Brain microvascular endothelial cell (primary cell): ENCODE measurements at regions not wholly inside any gene's neighbourhood (a gene's known extent, or its start where the extent isn't known, plus 50 kb on each side); places are given as distances from the start of the nearest gene placed in this dataset.
"Not testable (repeated sequence)": the region's sequence is repeated elsewhere in the genome, so short reads cannot be mapped to it uniquely, and the experiment has no call there.

Source experiments
- DNase-seq: peaks from one replicate; pipeline ENCODE4 v3.0.0-alpha.2; 2020
- H3K27ac ChIP-seq: fragments of 250-450 bp; sonication (Bioruptor Pico); 2 replicates; pipeline ENCODE4 v1.5.1; 2020; ENCODE audit warnings: mild to moderate bottlenecking, moderate library complexity
- H3K27me3 ChIP-seq: fragments of 250-450 bp; sonication (Bioruptor Pico); replicated peaks from 2 replicates; pipeline ENCODE4 v1.5.1; 2020; ENCODE audit warnings: mild to moderate bottlenecking
- H3K36me3 ChIP-seq: fragments of 250-450 bp; sonication (Bioruptor Pico); replicated peaks from 2 replicates; pipeline ENCODE4 v1.5.1; 2020; ENCODE audit warnings: mild to moderate bottlenecking
- H3K4me3 ChIP-seq: 2 replicates; pipeline ENCODE4 v1.5.1; 2011; ENCODE audit warnings: low read depth, mild to moderate bottlenecking, control low read depth, low read length, moderate library complexity
- in situ Hi-C: cut with HindIII; loops from 2 replicates; pipeline ENCODE4 v1.10.0; 2017; ENCODE audit warnings: low sequenced_read_pairs, low pct_ligation_motif_present
- TF ChIP-seq, protein P1 (sequence below): IDR thresholded peaks from 2 replicates; pipeline ENCODE4 v1.5.1; 2011; ENCODE audit warnings: low read depth, mild to moderate bottlenecking, moderate library complexity, low read length, control low read depth, inconsistent platforms; ENCODE audit errors: missing control alignments

DNA sequence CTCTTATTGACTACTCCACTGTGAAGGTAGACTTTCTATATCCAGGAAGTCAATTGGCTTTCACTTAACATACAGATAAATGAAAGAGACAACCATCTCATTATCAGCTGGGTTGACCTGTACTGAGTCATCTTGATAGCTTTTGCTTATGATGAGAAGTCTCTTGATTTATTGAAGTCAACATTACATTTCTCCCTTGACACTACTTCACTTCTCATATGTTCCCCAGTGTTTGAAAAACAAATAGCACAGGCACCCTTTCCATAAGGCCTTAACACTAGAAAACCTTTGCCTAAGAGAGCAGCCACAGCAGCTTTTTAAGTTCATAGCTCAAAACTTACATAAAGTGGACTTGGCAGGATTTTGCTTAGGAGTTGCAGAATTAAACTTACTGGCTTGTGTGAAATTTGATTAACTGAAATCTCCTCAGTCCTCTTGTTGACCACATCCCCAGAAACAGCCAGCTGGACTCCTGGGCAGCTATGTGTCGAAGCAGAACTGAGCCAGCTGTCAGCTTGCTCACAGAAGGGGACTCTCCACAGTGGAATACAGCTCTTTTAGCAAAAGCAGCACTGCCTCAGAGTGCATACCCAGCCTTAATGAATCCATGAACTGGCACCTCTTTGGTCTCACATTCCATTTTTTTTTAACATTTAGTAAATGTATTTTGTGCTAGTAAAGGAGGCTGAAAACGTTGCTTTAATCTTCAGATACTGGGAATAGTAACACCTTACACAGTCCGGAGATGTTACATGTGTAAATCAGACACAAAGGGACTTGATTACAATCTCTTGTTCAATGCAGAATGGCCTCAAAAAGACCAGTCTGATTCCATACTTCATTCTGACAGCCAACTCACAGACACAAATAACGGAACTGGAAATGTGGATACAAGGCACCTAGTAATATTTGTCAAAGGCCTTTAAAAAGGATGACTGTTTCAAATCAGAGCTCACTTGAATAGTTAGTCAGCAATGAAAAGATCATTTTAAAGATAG, 1532.7 kb downstream of the HACE1 start:
- no peak overlapping the region for H3K4me3 ChIP-seq
- H3K27me3 ChIP-seq: no peaks in the 10 kb centered on the region
- in situ Hi-C loops: no loop called here
- H3K27ac ChIP-seq: no peak overlapping the region
- DNase-seq: no peak
- no peaks in the 10 kb centered on the region for H3K36me3 ChIP-seq
- TF ChIP-seq, protein P1, sequence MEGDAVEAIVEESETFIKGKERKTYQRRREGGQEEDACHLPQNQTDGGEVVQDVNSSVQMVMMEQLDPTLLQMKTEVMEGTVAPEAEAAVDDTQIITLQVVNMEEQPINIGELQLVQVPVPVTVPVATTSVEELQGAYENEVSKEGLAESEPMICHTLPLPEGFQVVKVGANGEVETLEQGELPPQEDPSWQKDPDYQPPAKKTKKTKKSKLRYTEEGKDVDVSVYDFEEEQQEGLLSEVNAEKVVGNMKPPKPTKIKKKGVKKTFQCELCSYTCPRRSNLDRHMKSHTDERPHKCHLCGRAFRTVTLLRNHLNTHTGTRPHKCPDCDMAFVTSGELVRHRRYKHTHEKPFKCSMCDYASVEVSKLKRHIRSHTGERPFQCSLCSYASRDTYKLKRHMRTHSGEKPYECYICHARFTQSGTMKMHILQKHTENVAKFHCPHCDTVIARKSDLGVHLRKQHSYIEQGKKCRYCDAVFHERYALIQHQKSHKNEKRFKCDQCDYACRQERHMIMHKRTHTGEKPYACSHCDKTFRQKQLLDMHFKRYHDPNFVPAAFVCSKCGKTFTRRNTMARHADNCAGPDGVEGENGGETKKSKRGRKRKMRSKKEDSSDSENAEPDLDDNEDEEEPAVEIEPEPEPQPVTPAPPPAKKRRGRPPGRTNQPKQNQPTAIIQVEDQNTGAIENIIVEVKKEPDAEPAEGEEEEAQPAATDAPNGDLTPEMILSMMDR: no peak

DNA sequence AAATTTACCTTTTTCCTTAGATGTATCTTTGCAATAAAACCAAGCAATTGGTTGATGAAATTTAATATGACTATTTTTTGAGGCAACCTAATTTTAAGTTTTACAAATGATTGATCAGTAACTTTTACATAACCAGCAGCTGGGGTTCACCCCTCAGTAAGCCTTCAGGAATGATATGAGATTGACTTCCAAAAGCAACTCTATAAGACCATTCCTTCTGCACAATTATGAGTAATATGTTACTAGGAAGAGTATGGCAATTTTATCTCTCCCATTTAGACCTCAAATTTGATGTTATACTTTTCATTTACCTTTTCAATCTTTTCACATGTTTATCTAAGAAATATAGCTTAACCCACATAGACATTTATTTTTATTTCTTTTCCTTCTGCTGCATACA, 1546.3 kb downstream of the HACE1 start:
- TF ChIP-seq, protein P1: no peak
- Histone ChIP-seq H3K36me3 (no peaks in the 10 kb centered on the region), H3K27ac (no peak overlapping the region), H3K4me3 (no peak overlapping the region), H3K27me3 (no peaks in the 10 kb centered on the region)
- in situ Hi-C loops: no loop called here
- no peak for DNase-seq

DNA sequence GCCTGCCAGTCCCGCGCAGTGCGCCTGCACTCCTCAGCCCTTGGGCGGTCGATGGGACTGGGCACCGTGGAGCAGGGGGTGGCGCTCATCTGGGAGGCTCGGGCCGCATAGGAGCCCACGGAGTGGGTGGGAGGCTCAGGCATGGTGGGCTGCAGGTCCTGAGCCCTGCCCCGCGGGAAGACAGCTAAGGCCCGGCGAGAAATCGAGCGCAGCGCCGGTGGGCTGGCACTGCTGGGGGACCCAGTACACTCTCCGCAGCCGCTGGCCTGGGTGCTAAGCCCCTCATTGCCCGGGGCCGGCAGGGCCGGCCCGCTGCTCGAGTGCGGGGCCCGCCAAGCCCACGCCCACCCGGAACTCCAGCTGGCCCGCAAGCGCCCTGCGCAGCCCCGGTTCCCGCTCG, 1565.3 kb downstream of the HACE1 start:
- in situ Hi-C loops, H3K27me3 ChIP-seq, H3K36me3 ChIP-seq, H3K4me3 ChIP-seq, DNase-seq, H3K27ac ChIP-seq: not testable (repeated sequence)

DNA sequence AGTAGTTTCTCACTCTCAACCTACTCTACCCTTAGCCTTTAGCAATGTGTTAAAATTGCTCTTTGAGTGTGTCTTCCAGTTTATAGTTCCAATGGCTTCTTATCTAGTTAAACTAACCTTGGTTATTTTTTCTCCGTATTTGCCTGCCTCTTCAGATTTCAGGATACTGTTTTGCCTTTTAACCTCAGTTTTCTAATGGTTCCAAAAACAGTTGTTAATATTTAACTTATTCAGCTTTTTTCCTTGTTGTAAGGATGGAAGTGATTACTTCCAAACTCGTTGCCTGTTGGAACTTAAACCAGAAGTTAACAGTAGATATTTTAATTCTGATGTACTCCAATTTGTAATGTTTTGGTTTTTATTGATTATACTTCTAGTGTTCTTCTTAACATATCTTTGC, 1574.9 kb downstream of the HACE1 start:
- Histone ChIP-seq H3K27me3 (no peaks in the 10 kb centered on the region), H3K36me3 (no peaks in the 10 kb centered on the region), H3K27ac (no peak overlapping the region), H3K4me3 (no peak overlapping the region)
- TF ChIP-seq, protein P1: no peak
- in situ Hi-C loops: no loop called here
- no peak for DNase-seq

DNA sequence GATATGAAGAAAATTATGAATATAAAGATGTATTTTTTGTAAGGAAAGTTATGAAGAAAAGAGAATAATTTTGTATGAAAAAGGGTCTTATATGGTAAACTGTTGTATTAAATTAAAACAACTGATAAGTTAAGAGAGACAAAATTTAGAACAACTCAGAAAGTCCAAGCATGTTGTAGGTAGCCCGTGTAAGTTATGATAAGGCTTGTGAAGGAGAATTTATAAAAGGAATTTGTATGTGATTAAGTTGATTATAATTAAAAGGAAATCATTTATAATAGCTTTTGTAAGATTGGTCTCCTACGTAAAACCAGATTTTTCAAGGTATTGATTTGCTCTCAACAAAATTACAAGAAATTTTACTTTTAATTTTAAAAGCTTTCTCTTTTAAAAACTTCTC, 1579.3 kb downstream of the HACE1 start:
- Histone ChIP-seq H3K4me3 (no peak overlapping the region), H3K27me3 (no peaks in the 10 kb centered on the region), H3K36me3 (no peaks in the 10 kb centered on the region), H3K27ac (no peak overlapping the region)
- in situ Hi-C loops: no loop called here
- TF ChIP-seq, protein P1: no peak
- DNase-seq: no peak

DNA sequence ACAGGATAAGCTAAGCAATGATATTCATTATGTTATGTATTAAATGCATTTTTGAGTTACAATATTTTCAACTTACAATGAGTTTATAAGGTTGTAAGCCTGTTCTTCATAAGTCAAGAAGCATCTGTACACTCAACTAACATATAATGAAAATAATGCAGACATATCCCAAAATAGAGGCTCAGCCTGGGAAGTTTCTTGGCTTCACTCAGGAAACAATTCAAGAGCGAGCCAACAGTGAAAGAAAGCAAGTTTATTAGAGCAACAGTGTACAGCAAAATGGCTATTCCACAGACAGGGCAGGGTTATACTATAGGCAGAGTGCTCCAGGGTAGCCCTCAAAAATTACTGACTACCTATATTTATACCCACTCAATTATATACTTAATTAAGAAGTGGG, 1581.8 kb downstream of the HACE1 start:
- Histone ChIP-seq H3K4me3 (no peak overlapping the region), H3K27me3 (no peaks in the 10 kb centered on the region), H3K27ac (no peak overlapping the region), H3K36me3 (no peaks in the 10 kb centered on the region)
- TF ChIP-seq, protein P1: no peak
- DNase-seq: no peak
- in situ Hi-C loops: no loop called here
